ENCODE measurements at regions not wholly inside any gene's neighbourhood (a gene's known extent, or its start where the extent isn't known, plus 50 kb on each side); places are given as distances from the start of the nearest gene placed in this dataset.

GRCh38 chr1:163872067-163872466 is 550.3 kb downstream of the NUF2 start:
- intact Hi-C loops (cut with DNase I) = no loop called here
- Histone ChIP-seq H3K4me1 (peaks cover 0 to 10% (median 0%) of the 10 kb centered on the region in 4 donors), H3K9me3 (peaks cover 0 to 5% (median 2%) of the 10 kb centered on the region in 4 donors), H3K36me3 (no peaks in the 10 kb centered on the region), H3K27ac (replicated peaks in 1 of 4) (no peak overlapping the region), H3K27me3 (no peaks in the 10 kb centered on the region), H3K4me3 (no peak overlapping the region)
- WGBS = 73% methylated on average over 4 of the region's 4 CpGs
- TF ChIP-seq, protein P1, sequence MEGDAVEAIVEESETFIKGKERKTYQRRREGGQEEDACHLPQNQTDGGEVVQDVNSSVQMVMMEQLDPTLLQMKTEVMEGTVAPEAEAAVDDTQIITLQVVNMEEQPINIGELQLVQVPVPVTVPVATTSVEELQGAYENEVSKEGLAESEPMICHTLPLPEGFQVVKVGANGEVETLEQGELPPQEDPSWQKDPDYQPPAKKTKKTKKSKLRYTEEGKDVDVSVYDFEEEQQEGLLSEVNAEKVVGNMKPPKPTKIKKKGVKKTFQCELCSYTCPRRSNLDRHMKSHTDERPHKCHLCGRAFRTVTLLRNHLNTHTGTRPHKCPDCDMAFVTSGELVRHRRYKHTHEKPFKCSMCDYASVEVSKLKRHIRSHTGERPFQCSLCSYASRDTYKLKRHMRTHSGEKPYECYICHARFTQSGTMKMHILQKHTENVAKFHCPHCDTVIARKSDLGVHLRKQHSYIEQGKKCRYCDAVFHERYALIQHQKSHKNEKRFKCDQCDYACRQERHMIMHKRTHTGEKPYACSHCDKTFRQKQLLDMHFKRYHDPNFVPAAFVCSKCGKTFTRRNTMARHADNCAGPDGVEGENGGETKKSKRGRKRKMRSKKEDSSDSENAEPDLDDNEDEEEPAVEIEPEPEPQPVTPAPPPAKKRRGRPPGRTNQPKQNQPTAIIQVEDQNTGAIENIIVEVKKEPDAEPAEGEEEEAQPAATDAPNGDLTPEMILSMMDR (IDR thresholded peaks at IDR 0.05) = no peak
- no peak for TF ChIP-seq POLR2A (IDR thresholded peaks at IDR 0.05; ENCODE audit: low read depth)
- TF ChIP-seq EP300 (IDR thresholded peaks at IDR 0.05) = no peak
- TF ChIP-seq POLR2AphosphoS5 (IDR thresholded peaks at IDR 0.05) = no peak
- DNase-seq (ENCODE audit: extremely low spot score) = no peak

DNA sequence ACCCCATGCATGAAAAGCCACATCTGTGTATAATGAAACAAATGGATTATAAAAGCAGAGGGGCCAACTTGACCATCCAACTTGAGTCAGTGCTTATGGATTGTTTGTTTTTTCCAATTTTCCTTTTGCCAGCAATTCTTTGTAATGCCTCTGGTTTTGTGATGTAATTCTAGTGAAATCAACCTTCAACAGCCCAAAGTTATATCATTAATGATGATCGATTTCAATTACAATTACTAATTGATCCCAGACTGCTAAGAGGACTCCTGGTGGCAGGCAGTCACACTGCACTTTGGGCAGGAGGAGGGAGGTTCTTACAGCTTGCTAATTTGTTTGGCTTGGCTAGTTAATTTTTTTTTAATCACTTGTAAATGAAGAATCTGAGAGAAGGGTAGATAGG is 552.3 kb downstream of the NUF2 start:
- intact Hi-C loops (cut with DNase I) = no loop called here
- H3K9me3 ChIP-seq = no peaks in the 10 kb centered on the region
- TF ChIP-seq EP300 (IDR thresholded peaks at IDR 0.05) (no peak), POLR2A (IDR thresholded peaks at IDR 0.05; ENCODE audit: low read depth) (no peak), POLR2AphosphoS5 (IDR thresholded peaks at IDR 0.05) (no peak)
- TF ChIP-seq, protein P1 (IDR thresholded peaks at IDR 0.05) = peak in 1 of 3 experiments; percentile 24
- H3K4me1 ChIP-seq = peaks cover 0 to 10% (median 0%) of the 10 kb centered on the region in 4 donors
- H3K27me3 ChIP-seq = no peaks in the 10 kb centered on the region
- H3K36me3 ChIP-seq = no peaks in the 10 kb centered on the region
- DNase-seq (ENCODE audit: extremely low spot score) = no peak
- H3K27ac ChIP-seq (replicated peaks in 1 of 4) = no peak overlapping the region
- no peak overlapping the region for H3K4me3 ChIP-seq
- WGBS = 62% methylated on average over 1 of the region's 1 CpG

GRCh38 chr1:163875200-163875926 is 553.6 kb downstream of the NUF2 start:
- WGBS = 57% methylated on average over 10 of the region's 10 CpGs
- Histone ChIP-seq H3K27ac (replicated peaks in 1 of 4) (peak overlapping the region; percentile 56 to 68 (median 64)), H3K9me3 (no peaks in the 10 kb centered on the region), H3K4me1 (peaks cover 0 to 10% (median 0%) of the 10 kb centered on the region in 4 donors), H3K4me3 (peak overlapping the region in 2 of 4 donors; percentile 12 to 39), H3K36me3 (no peaks in the 10 kb centered on the region), H3K27me3 (no peaks in the 10 kb centered on the region)
- DNase-seq (ENCODE audit: extremely low spot score) = no peak
- TF ChIP-seq EP300 (IDR thresholded peaks at IDR 0.05) = no peak
- peak; percentile 25 to 29 for TF ChIP-seq POLR2AphosphoS5 (IDR thresholded peaks at IDR 0.05)
- TF ChIP-seq, protein P1 (IDR thresholded peaks at IDR 0.05) = no peak
- intact Hi-C loops (cut with DNase I) = no loop called here

DNA sequence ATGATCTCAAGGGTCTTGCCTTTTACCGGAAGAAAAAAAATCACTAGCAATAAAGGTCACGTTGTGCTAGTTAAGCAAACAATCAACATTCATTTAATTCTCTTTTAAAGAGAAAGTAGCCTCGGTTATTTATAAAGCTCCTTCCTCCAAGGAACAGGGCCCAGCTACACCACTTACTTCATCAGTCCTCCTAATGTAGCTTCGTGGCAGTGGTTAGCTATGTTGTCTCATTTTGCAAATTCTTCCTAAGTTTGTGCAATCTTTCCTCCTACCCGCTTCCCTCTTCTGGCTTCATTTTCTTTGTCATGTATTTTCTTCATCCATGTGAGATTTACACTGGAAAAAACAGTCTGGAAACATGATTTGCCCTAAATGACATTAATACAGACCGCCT is 554.2 kb downstream of the NUF2 start:
- Histone ChIP-seq H3K4me1 (peaks cover 0 to 10% (median 0%) of the 10 kb centered on the region in 4 donors), H3K4me3 (peak overlapping the region in 2 of 4 donors; percentile 12 to 39), H3K36me3 (no peaks in the 10 kb centered on the region), H3K9me3 (no peaks in the 10 kb centered on the region), H3K27me3 (no peaks in the 10 kb centered on the region), H3K27ac (replicated peaks in 1 of 4) (peak overlapping the region; percentile 48 to 68 (median 62))
- intact Hi-C loops (cut with DNase I) = no loop called here
- TF ChIP-seq EP300 (IDR thresholded peaks at IDR 0.05) (no peak), POLR2A (IDR thresholded peaks at IDR 0.05; ENCODE audit: low read depth) (no peak), POLR2AphosphoS5 (IDR thresholded peaks at IDR 0.05) (no peak)
- TF ChIP-seq, protein P1 (IDR thresholded peaks at IDR 0.05) = no peak
- 53% methylated on average over 6 of the region's 6 CpGs for WGBS
- no peak for DNase-seq (ENCODE audit: extremely low spot score)
